Loucy (cell line): ENCODE measurements at regions not wholly inside any gene's neighbourhood (a gene's known extent, or its start where the extent isn't known, plus 50 kb on each side); places are given as distances from the start of the nearest gene placed in this dataset.

Experiments
- CTCF ChIP-seq: fragments of 200-600 bp; sonication (generic); conservative IDR thresholded peaks from 2 replicates; pipeline ENCODE4 v1.5.1; 2014; ENCODE audit warnings: mild to moderate bottlenecking, antibody characterized with exemption, low read length
- EZH2phosphoT487 ChIP-seq: fragments of 200-600 bp; IDR thresholded peaks from 2 replicates; pipeline ENCODE4 v1.6.1; 2018; ENCODE audit warnings: antibody characterized with exemption, mild to moderate bottlenecking, moderate library complexity, borderline replicate concordance

- no peak for TF ChIP-seq CTCF
- TF ChIP-seq EZH2phosphoT487 = no peak
Observed at GRCh38 chr3:182182531-182182968, 470.8 kb downstream of the SOX2 start.
